Lower leg skin (tissue), 4 donors: ENCODE measurements at regions not wholly inside any gene's neighbourhood (a gene's known extent, or its start where the extent isn't known, plus 50 kb on each side); places are given as distances from the start of the nearest gene placed in this dataset.

Experiments
- DNase-seq, 2 donors: peaks; one replicate each; pipeline ENCODE4 v3.0.0-alpha.2; 2019; ENCODE audit warnings: low spot score in 2 of 2
- H3K4me3 ChIP-seq: fragments of 200-600 bp; sonication (generic); 2 replicates; pipeline ENCODE4 v1.5.1; 2017; ENCODE audit warnings: mild to moderate bottlenecking, low read depth; ENCODE audit not compliant: poor library complexity, severe bottlenecking
- POLR2A ChIP-seq, 2 donors: fragments of 450-650 bp; IDR thresholded peaks; one replicate each; pipeline ENCODE4 v1.6.1; 2016 to 2017; ENCODE audit warnings: antibody characterized with exemption in 2 of 2, mild to moderate bottlenecking in 1 of 2, moderate library complexity in 1 of 2
- WGBS, 2 donors: methylation state at CpG; one replicate each; pipeline ENCODE4 v1.1.5; 2018; 5-methylcytosine and 5-hydroxymethylcytosine counted together
- intact Hi-C: fragments of 100-400 bp; cut with DNase I; formaldehyde crosslinking; loops from one replicate; pipeline ENCODE4 v1.15.0; 2023; ENCODE audit warnings: low total_unique reads
- TF ChIP-seq, protein P1 (sequence below), 3 donors: fragments of 450-650 bp; IDR thresholded peaks; one replicate each; pipeline ENCODE4 v1.5.1; 2016; ENCODE audit warnings: antibody characterized with exemption in 3 of 3, mild to moderate bottlenecking in 3 of 3, moderate library complexity in 2 of 3

DNA sequence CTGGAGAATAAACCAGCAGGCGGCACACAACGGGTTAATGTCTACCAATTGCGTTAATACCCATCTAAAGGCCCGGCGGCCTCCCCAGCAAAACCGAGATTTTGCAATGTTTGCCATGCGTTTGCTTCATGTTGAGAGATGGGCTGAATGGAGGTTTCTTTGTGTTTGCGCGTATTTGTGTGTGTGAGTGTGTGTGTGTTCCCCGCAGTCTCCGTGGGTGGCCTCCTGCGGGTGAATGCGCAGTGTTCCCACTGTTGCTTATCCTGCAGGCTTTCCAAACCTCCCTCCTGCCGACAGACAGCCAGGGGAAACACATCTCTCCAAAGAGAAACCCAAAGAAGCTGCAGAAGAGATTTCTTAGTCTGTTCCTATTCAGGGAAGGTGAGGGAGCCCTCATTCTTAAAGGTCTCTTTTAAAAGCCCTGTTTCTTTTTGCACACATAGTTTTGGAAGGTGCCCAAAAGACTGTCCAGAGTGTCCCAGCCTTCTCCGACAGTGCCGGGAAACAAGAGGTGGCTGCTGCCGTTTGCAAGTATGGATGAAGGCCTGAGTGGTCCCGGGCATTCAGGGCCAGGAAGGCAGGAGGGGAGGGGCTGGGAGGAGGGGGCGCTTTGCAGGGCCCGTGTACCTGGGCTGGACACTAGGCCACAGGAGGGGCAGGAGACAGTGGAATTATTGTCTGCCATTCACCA is 103.8 kb upstream of the ERCC6L2 start:
- 35 to 41% methylated on average over 20 of the region's 20 CpGs for WGBS, 2 donors
- intact Hi-C loops = no loop called here
- DNase-seq = peak in 1 of 2 donors; percentile 83
- no peak overlapping the region for H3K4me3 ChIP-seq
- TF ChIP-seq, protein P1, sequence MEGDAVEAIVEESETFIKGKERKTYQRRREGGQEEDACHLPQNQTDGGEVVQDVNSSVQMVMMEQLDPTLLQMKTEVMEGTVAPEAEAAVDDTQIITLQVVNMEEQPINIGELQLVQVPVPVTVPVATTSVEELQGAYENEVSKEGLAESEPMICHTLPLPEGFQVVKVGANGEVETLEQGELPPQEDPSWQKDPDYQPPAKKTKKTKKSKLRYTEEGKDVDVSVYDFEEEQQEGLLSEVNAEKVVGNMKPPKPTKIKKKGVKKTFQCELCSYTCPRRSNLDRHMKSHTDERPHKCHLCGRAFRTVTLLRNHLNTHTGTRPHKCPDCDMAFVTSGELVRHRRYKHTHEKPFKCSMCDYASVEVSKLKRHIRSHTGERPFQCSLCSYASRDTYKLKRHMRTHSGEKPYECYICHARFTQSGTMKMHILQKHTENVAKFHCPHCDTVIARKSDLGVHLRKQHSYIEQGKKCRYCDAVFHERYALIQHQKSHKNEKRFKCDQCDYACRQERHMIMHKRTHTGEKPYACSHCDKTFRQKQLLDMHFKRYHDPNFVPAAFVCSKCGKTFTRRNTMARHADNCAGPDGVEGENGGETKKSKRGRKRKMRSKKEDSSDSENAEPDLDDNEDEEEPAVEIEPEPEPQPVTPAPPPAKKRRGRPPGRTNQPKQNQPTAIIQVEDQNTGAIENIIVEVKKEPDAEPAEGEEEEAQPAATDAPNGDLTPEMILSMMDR (IDR thresholded peaks at IDR 0.05) = no peak
- no peak for TF ChIP-seq POLR2A (IDR thresholded peaks at IDR 0.05)

DNA sequence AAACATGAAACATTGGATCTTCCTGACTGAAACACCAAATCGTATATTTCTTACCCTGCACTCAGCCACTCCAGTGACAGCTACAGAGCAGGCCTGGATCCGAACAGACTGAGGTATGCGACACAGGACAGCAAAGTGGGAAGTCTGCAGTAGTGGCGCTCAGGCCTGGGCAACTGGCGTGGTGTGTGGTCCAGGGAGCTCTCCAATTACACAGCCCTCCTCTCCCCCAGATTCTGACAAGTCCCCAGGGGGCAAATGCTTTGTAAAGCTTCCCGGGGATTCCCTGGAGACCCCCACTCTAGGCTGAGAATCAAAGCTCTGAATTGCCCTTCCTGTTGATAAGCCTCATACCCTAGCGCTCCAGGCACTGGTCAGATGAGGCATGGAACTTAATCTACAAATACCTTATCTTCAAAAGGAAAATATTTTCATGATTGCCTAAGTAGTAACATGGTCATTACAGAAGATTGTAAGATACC is 104.8 kb upstream of the ERCC6L2 start:
- intact Hi-C loops = no loop called here
- no peak overlapping the region for H3K4me3 ChIP-seq
- 79 to 81% methylated on average over 7 of the region's 7 CpGs for whole genome bisulfite sequencing, 2 donors
- no peak for TF ChIP-seq POLR2A (IDR thresholded peaks at IDR 0.05)
- TF ChIP-seq, protein P1 (IDR thresholded peaks at IDR 0.05) = no peak
- peak in 1 of 2 donors; percentile 70 for DNase-seq

DNA sequence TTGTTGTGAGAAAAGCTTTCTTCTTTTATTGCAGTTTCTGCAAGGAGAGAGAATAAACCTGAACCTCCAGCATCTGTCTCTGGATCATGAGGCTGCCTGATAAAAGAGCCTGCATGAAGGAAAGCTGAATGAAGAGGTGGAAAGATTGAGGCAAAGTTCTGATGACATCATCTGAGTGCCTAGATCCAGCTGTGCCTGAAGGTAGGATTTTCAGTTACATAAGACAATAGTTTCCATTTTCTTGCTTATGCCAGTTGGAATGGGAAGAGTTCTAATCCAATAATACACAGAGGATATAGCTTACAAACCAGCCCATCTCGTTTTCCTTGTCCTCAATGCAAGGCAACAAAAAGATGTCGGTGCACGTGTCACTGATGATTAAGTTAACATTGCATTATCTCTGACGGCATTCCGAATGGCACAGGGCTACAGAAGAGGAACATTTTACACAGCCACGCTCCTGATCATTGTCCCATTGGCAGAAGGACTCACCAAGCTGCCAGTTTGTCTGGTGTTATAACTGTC is 105.5 kb upstream of the ERCC6L2 start:
- no peak overlapping the region for H3K4me3 ChIP-seq
- 68 to 72% methylated on average over 6 of the region's 6 CpGs for WGBS, 2 donors
- peak in 1 of 2 donors; percentile 18 for DNase-seq
- TF ChIP-seq, protein P1 (IDR thresholded peaks at IDR 0.05) = no peak
- TF ChIP-seq POLR2A (IDR thresholded peaks at IDR 0.05) = no peak
- intact Hi-C loops = no loop called here

DNA sequence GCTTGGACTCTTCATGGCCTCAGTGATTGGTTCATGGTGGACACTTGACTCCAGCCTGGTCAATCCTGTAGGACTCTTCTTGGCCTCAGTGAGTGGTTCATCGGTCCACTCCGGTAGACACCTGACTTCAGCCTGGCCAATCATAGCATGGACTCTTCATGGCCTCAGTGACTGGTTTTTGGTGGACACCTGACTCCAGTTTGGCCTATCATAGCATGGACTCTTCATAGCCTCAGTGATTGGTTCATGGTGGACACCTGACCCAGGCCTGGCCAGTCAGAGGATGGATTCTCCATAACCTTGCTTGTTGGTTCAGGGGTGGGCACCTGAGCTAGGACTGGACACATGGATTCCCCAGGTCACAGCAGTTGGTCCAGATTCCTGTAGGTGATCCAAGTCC is 106.0 kb upstream of the ERCC6L2 start:
- DNase-seq = peak in 1 of 2 donors; percentile 45
- TF ChIP-seq, protein P1 (IDR thresholded peaks at IDR 0.05) = no peak
- TF ChIP-seq POLR2A (IDR thresholded peaks at IDR 0.05) = no peak
- intact Hi-C loops = no loop called here
- 92 to 100% methylated on average over 2 of the region's 2 CpGs for WGBS, 2 donors
- H3K4me3 ChIP-seq = no peak overlapping the region

DNA sequence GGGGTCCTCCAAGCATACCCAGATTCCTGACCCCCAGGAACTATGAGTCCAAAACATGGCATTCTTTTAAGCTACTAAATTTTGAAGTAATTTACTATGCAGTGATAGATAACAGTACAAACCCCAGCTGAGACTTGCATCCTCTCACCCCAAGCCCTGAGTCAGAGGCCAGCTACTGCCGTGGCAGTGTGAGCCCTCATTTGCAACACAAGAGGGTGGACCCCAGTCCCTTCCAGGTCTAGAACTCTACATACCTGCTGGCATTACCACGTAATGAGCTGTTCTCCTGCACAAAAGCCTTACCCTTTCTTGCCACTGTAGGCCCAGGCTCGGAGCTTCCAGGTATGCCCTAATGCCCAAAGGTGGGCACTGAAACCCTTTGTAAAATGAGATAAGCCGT is 108.6 kb upstream of the ERCC6L2 start:
- intact Hi-C loops = no loop called here
- no peak overlapping the region for H3K4me3 ChIP-seq
- WGBS, 2 donors = 85 to 96% methylated on average over 4 of the region's 4 CpGs
- no peak for DNase-seq
- TF ChIP-seq POLR2A (IDR thresholded peaks at IDR 0.05) = no peak
- TF ChIP-seq, protein P1 (IDR thresholded peaks at IDR 0.05) = no peak
